Prostate gland (tissue), 2 donors: ENCODE measurements at regions not wholly inside any gene's neighbourhood (a gene's known extent, or its start where the extent isn't known, plus 50 kb on each side); places are given as distances from the start of the nearest gene placed in this dataset.
"Not testable (repeated sequence)": the region's sequence is repeated elsewhere in the genome, so short reads cannot be mapped to it uniquely, and the experiment has no call there.

Source experiments
- DNase-seq: peaks from one replicate; pipeline ENCODE4 v3.0.0-alpha.2; 2019; ENCODE audit warnings: low spot score
- H3K27ac ChIP-seq, 2 donors: fragments of 200-600 bp; sonication (generic); 2 replicates each; pipeline ENCODE4 v1.5.1; 2017 to 2019
- H3K27me3 ChIP-seq: fragments of 200-600 bp; sonication (generic); replicated peaks from 2 replicates; pipeline ENCODE4 v1.5.1; 2019; ENCODE audit not compliant: insufficient read depth
- H3K36me3 ChIP-seq, 2 donors: fragments of 200-600 bp; sonication (generic); 1 replicate in 1 of 2; 2 replicates in 1 of 2; pipeline versions ENCODE4 v1.5.1 to v1.8.1; 2017 to 2019
- H3K4me1 ChIP-seq: fragments of 200-600 bp; sonication (generic); replicated peaks from 2 replicates; pipeline ENCODE4 v1.5.1; 2019
- H3K4me3 ChIP-seq, 2 donors: fragments of 200-600 bp; sonication (generic); 2 replicates each; pipeline ENCODE4 v1.5.1; 2017 to 2019
- H3K9me3 ChIP-seq: fragments of 200-600 bp; sonication (generic); 2 replicates; pipeline ENCODE4 v1.5.1; 2017
- POLR2A ChIP-seq: fragments of 450-650 bp; IDR thresholded peaks from one replicate; pipeline ENCODE4 v1.6.1; 2016; ENCODE audit warnings: antibody characterized with exemption, mild to moderate bottlenecking
- POLR2AphosphoS5 ChIP-seq: sonication (generic); formaldehyde crosslinking; IDR thresholded peaks from one replicate; pipeline ENCODE4 v1.6.1; 2017; ENCODE audit warnings: antibody characterized with exemption
- WGBS: methylation state at CpG from one replicate; pipeline ENCODE4 v1.1.5; 2018; 5-methylcytosine and 5-hydroxymethylcytosine counted together
- intact Hi-C: fragments of 100-400 bp; cut with DNase I; formaldehyde crosslinking; loops from one replicate; pipeline ENCODE4 v1.14.2; 2022
- TF ChIP-seq, protein P1 (sequence below), 4 experiments: fragments of 200-600 bp in 2 of 4; fragments of 450-650 bp in 2 of 4; sonication (generic) in 2 of 4; IDR thresholded peaks; 1 replicate in 3 of 4; 2 replicates in 1 of 4; pipeline ENCODE4 v1.5.1; 2016 to 2019; ENCODE audit warnings: antibody characterized with exemption in 4 of 4, mild to moderate bottlenecking in 2 of 4, moderate library complexity in 2 of 4

- TF ChIP-seq, protein P1, sequence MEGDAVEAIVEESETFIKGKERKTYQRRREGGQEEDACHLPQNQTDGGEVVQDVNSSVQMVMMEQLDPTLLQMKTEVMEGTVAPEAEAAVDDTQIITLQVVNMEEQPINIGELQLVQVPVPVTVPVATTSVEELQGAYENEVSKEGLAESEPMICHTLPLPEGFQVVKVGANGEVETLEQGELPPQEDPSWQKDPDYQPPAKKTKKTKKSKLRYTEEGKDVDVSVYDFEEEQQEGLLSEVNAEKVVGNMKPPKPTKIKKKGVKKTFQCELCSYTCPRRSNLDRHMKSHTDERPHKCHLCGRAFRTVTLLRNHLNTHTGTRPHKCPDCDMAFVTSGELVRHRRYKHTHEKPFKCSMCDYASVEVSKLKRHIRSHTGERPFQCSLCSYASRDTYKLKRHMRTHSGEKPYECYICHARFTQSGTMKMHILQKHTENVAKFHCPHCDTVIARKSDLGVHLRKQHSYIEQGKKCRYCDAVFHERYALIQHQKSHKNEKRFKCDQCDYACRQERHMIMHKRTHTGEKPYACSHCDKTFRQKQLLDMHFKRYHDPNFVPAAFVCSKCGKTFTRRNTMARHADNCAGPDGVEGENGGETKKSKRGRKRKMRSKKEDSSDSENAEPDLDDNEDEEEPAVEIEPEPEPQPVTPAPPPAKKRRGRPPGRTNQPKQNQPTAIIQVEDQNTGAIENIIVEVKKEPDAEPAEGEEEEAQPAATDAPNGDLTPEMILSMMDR (IDR thresholded peaks at IDR 0.05) = no peak
- no peak for TF ChIP-seq POLR2A
- no peak for TF ChIP-seq POLR2AphosphoS5
- H3K9me3 ChIP-seq = no peaks in the 10 kb centered on the region
- DNase-seq = no peak
Measured at GRCh38 chr9:79430619-79431018, 141.1 kb upstream of the TLE4 start.

GRCh38 chr9:79431019-79431679 is 140.6 kb upstream of the TLE4 start:
- DNase-seq = no peak
- H3K4me3 ChIP-seq = no peak overlapping the region
- H3K27me3 ChIP-seq = no peaks in the 10 kb centered on the region
- no peaks in the 10 kb centered on the region for H3K4me1 ChIP-seq
- WGBS = 74% methylated on average over 4 of the region's 4 CpGs
- intact Hi-C loops = no loop called here
- no peak overlapping the region for H3K27ac ChIP-seq
- H3K36me3 ChIP-seq = no peaks in the 10 kb centered on the region
- no peaks in the 10 kb centered on the region for H3K9me3 ChIP-seq
- TF ChIP-seq POLR2AphosphoS5 (no peak), POLR2A (no peak)
- TF ChIP-seq, protein P1 (IDR thresholded peaks at IDR 0.05) = no peak

More at GRCh38 chr9:79430619-79431018, 141.1 kb upstream of the TLE4 start:
- Histone ChIP-seq H3K4me3 (no peak overlapping the region), H3K27me3 (no peaks in the 10 kb centered on the region), H3K27ac (no peak overlapping the region), H3K4me1 (no peaks in the 10 kb centered on the region), H3K36me3 (no peaks in the 10 kb centered on the region)
- intact Hi-C loops = no loop called here

DNA sequence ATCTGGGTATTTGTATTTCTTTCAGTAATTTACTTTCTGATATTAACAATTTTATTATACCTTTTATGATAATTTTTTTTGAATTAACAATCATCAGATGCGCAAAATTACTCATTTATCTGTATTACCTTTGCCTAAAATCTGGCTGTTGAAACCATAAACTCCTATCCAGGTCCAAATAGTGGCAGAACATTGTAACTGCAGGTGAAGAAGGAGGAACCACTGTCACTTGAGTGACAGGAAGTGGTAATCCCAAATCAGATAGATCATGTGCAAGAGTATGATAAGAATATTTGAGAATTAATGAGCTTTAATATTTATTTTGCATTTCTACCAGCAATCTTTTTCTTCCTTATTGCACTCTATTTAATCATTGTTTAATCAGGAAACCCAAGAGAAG is 139.3 kb upstream of the TLE4 start:
- 97% methylated on average over 1 of the region's 1 CpG for WGBS
- no peaks in the 10 kb centered on the region for H3K4me1 ChIP-seq
- intact Hi-C loops = no loop called here
- H3K27ac ChIP-seq = no peak overlapping the region
- H3K9me3 ChIP-seq = no peaks in the 10 kb centered on the region
- H3K4me3 ChIP-seq = no peak overlapping the region
- no peaks in the 10 kb centered on the region for H3K27me3 ChIP-seq
- DNase-seq = no peak
- TF ChIP-seq POLR2A (no peak), POLR2AphosphoS5 (no peak)
- TF ChIP-seq, protein P1 (IDR thresholded peaks at IDR 0.05) = peak in 1 of 4 experiments; percentile 12
- H3K36me3 ChIP-seq = no peaks in the 10 kb centered on the region

- H3K4me3 ChIP-seq = no peak overlapping the region
- H3K27me3 ChIP-seq = no peaks in the 10 kb centered on the region
- intact Hi-C loops = no loop called here
- no peak overlapping the region for H3K27ac ChIP-seq
- TF ChIP-seq POLR2A = no peak
- TF ChIP-seq POLR2AphosphoS5 = no peak
- TF ChIP-seq, protein P1 (IDR thresholded peaks at IDR 0.05) = no peak
- H3K36me3 ChIP-seq = no peaks in the 10 kb centered on the region
- no peak for DNase-seq
- no peaks in the 10 kb centered on the region for H3K4me1 ChIP-seq
- H3K9me3 ChIP-seq = no peaks in the 10 kb centered on the region
Measured at GRCh38 chr9:79433703-79434102, 138.1 kb upstream of the TLE4 start.

GRCh38 chr9:79439221-79439620 is 132.5 kb upstream of the TLE4 start:
- WGBS = 18% methylated on average over 19 of the region's 19 CpGs
- intact Hi-C loops, H3K27me3 ChIP-seq, H3K4me3 ChIP-seq, H3K4me1 ChIP-seq, H3K9me3 ChIP-seq, H3K27ac ChIP-seq, H3K36me3 ChIP-seq, DNase-seq: not testable (repeated sequence)
